HG03066 (cell line): ENCODE measurements at regions not wholly inside any gene's neighbourhood (a gene's known extent, or its start where the extent isn't known, plus 50 kb on each side); places are given as distances from the start of the nearest gene placed in this dataset.
A peak's percentile ranks its signal among the peaks of the same experiment; 100 is the strongest.
"Not testable (repeated sequence)": the region's sequence is repeated elsewhere in the genome, so short reads cannot be mapped to it uniquely, and the experiment has no call there.

Experiments used
- ATAC-seq: cut with Tn5 transposase; IDR thresholded peaks from one replicate; pipeline ENCODE4 v1.9.1; 2021; ENCODE audit warnings: low read depth; ENCODE audit not compliant: unreplicated experiment

DNA sequence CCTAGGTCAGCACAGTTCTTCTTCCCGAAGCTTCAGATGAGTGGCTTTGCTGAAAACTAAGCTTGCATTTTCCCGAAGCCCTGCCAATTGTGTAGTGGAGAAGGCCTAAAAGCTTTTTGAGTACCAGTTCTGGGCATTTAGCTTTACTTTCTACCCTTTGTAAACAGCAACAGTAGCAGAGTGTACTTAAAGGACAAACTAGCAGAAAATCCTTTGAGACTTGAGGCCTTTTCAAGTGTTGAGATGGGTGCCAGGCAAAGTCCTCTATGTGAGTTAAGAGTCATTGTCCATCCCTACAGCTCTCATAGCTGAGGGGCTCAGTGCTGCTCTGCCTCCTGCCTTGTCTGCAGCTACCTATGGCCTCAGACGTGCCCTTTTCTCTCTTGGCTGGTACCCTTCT is 368.2 kb downstream of the CCSER2 start:
- ATAC-seq = no peak

DNA sequence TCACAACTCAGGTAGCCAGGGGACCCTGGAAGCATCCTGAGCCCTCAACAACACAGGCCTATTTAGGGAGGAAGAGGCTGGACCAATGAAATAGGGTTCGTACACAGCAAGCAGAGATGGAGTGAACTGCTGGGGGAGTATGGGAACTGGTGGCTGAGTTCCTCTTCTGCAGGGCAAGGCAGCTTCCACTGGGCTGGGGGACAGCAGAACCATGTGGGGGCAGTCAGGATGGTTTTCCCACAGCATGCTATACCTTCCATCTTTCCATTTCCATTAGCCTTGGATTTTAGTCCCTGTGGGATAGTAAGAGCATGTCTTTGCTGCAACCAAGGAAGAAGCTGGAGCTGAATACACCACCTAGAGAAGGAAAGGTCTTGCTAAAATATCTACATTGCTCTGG is 370.6 kb downstream of the CCSER2 start:
- ATAC-seq = no peak

DNA sequence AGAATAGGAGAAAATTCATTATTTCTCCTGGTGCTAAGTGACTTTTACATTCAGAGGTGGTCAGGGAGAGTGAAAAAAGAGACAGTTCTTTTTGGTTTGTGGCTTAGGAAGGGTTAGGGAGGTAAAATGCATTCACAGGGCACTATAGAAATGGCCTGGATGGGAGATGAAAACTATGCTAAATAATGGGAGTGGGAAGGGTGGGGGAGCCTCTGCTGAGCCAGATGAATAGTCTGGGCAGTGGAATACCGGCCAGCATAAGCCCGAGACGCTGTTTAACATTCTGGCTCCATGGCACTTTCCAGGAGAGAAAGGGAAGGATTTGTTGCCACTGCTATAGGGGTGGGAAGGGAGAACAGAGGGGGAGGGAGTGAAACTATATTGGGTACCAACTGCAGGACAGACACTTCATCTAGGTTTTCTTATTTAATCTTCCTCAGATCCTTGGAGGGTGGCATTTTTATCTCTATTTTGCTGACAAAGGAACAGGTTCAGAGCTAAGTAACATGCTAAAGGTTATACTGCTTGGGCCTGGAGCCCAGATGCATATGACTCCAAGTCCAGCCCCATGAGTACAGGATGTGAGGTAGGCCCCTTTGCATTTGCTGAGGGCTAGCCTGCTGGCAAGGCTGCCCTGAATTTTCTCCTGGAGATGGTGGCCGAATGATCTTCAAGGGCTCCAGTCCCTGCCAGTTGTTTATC is 372.4 kb downstream of the CCSER2 start:
- no peak for ATAC-seq

DNA sequence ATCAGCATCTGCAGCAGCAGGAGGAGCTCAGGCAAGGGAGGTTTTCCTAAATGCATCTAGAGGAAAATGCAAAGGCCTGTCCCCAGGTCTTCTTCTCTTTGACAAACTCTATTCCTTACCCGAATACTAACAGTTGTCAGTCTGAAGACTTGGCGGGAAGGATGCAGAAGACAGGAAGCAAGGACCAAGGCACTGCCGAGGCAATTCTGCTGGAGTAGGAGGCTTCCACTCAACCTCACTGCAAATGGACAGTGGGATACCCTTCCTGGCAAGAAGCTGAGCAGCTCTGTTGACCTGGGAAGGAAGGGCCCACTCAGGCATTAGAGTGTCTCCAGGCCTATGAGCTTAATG is 373.0 kb downstream of the CCSER2 start:
- no peak for ATAC-seq

DNA sequence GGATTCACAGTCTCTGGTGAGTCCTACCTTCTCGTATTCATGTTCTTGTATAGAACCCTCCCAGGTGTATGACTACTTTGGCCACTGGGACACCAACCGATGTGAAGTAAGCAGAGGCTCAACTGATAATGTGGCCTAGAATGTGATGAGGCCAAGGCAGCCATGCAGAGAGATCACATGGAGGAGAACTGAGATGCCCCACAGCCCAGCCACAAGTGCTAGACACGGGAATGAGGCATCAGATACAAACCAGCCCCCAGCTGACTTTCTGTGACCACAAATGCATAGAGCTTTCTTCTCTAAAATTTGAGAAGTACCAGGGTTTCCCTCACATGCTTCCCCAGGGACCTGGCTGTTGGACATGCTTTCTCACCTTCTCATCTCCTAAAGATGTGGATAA is 375.7 kb downstream of the CCSER2 start:
- no peak for ATAC-seq

DNA sequence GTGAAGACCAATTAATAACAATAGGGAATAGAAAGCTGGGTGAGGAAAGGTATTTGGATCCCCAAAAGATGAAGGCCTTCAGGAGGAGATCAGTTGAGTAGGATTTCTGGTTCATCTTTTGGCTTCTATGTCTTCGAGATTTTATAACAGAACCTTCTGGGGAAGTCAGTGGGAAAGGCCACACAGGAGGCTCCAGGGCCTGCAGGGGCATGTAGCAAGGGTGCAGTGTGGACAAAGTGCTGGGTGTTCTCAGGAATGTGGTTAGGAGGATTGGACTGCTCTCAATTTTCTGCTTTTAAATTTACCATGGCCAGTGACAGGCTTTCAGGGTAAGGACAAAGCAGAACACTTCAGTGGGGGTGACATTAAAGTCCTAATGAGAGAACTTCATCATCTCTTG is 378.0 kb downstream of the CCSER2 start:
- ATAC-seq = no peak

DNA sequence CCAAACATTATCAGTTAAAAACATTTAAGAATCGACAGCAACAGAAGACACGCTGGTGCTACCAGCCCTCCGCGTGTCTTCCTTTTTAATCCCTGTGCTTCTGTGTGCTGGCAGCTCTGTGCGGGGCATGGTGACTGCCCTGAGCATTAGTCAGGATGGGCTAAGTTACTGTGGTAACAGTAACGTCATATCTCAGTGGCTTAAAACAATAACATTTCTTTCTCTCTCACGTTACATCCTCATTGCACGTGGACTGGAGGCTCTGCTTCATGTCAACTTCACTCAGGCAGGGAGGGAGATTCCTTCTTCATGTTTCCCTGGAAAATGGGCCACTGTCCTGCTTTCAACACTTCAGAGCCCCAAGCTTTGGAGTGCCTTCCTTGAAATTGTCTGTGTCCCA is 378.5 kb downstream of the CCSER2 start:
- ATAC-seq = no peak

DNA sequence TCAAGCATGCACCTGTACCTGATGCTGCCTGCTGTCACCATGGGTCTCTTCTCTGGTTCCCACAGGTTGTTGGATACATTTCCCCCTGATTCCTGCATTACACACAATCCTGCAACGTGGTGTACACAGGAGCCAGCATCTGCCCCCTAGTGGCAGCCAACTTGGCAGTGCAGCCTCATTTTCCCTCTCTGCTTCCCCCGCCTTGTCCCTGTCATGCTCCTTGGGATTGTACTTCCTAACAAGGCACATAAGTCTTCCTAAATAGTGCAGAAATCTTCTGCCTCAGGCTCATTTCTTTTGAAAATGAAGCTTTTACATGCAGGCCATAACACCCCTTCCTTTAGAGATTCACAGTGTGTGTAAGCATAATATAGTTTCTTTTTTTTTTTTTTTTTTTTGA is 387.5 kb downstream of the CCSER2 start:
- peak; percentile 65 for ATAC-seq

DNA sequence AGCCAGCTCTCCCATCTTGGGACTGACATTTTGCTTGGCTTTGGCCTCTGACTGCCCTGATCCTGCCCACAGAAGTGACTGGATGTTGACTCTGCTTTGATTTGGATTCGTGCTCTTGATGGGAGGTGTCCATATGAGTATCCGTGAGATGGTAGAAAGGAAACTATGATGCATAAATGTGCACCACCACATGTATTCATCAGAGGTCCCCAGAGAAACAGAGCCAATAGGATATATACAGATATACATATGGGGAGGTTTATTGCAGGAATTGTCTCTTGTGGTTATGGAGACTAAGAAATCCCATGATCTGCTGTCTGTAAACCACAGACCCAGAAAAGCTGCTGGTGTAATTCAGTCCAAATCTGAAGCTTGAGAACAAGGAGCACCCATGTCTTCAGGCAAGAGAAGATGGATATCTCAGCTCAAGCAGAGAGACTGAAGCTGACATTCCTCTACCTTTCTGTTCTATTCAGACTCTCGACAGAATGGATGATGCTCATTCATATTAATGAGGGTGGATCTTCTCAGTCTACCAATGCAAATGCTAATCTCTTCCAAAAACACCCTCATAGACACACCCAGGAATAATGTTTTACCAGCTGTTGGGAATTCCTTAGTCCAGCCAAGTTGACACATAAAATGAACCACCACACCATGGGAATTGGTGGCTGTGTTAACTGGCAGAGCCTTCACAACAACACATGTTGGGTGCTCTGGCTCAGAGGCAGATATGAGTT is 390.7 kb downstream of the CCSER2 start:
- no peak for ATAC-seq

DNA sequence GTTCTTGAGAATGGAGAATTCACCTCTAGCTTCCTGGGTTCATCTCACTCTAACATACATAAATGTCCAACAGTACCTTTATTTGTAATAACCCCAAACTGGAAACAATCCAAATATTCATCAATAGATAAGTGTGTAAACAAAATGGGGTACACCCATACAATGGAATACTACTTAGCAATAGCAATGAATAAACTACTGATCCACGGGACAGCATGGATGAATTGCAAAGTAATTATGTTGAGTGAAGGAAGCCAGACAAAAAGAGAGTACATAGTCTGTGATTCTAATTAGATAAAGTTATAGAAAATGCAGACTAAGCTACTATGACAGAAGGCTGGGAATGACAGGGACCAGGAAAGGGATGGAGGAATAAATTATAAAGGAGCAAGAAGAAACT is 391.3 kb downstream of the CCSER2 start:
- no peak for ATAC-seq

DNA sequence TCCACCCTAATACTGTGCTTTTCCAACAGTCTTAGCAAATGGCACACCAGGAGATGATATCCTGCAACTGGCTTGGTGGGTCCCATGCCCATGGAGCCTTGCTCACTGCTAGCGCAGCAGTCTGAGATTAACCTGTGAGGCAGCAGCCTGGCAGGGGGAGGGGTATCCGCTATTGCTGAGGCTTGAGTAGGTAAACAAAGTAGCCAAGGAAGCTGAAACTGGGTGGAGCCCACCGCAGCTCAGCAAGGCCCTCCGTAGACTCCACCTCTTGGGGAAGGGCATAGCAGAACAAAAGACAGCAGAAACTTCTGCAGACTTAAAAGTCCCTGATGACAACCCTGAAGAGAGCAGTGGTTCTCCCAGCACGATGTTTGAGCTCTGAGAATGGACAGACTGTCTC is 399.0 kb downstream of the CCSER2 start:
- no peak for ATAC-seq

DNA sequence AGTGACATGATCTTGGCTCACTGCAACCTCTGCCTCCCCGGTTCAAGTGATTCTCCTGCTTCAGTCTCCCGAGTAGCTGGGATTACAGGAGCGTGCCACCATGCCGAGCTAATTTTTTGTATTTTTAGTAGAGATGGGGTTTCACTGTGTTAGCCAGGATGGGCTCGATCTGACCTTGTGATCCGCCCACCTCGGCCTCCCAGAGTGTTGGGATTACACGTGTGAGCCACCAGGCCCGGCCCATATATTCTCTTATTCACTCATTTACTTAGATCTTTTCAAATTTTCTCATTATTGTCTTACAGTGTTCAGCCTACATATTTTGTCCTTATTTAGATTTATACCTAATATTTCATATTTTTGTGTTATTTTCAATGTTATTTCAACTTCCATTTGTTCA is 410.7 kb downstream of the CCSER2 start:
- ATAC-seq = not testable (repeated sequence)

DNA sequence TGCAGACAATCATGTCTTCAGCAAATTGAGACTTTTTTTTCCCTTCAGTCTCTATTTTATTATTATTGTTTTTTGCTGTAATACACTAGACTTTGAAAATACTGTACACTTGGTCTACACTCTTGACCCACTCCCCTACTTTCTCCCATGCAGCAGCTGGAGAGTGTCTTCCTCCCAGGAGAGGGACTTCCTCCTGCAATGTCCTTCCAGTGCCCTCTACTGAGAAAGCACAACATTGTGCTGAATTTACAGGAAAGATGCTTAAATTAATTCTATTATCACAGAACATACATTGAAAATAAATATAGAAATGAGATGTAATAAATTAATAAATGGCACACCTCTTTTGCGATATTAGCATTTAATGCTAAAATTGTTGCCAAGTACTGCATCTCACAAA is 411.3 kb downstream of the CCSER2 start:
- no peak for ATAC-seq

DNA sequence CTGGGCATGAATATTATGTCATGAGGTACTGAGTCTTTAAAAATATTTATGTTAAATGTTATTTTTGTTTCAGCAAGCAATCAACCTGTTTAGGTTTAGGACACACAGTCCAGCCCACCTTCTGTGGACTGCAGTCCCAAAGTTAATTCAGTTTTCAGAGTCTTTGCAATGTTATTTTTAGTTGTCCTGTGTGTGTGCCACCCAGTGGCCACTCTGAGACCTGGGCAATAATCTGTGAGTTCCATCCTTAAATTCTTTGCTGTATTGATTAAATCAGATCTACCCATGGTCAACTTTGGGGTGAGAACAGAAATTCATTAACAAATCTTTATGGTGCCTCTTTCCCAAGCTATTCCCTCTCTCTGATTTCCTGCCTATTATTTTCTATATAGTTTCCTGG is 415.1 kb downstream of the CCSER2 start:
- no peak for ATAC-seq

DNA sequence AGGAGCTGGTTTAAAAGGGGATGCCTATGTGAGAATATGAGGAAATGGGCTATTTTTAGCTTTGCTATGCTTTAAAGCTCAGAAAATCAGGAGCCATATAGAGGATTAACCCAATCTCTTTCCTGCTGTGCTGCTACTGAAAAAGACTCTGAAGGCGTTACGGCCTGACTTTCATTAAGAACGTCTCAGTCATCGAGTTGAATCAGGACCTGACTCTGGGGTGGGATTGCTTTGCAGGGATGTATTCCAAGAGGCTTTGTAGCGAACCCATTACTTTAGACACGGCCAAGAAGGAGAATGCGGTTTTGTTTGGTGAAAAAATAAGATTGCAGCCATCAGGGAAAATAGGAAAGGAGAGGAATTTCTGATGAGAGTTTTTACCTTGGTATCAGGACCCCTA is 426.9 kb downstream of the CCSER2 start:
- no peak for ATAC-seq

DNA sequence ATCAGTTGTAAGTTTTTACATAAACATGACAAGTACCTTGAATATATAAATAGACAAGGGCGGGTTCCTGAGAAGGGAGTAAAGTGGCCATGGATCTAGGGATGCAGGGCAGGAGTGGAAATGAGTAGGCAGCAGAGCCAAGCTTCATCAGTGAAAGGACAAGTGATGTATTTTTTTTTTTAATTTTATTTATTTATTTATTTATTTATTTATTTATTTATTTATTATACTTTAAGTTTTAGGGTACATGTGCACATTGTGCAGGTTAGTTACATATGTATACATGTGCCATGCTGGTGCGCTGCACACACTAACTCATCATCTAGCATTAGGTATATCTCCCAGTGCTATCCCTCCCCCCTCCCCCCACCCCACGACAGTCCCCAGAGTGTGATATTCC is 428.3 kb downstream of the CCSER2 start:
- ATAC-seq = not testable (repeated sequence)

DNA sequence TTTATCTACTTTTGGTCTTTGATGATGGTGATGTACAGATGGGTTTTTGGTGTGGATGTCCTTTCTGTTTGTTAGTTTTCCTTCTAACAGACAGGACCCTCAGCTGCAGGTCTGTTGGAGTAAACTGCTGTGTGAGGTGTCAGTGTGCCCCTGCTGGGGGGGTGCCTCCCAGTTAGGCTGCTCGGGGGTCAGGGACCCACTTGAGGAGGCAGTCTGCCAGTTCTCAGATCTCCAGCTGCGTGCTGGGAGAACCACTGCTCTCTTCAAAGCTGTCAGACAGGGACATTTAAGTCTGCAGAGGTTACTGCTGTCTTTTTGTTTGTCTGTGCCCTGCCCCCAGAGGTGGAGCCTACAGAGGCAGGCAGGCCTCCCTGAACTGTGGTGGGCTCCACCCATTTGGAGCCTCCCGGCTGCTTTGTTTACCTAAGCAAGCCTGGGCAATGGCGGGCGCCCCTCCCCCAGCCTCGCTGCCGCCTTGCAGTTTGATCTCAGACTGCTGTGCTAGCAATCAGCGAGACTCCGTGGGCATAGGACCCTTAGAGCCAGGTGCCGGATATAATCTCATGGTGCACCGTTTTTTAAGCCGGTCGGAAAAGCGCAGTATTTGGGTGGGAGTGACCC is 433.7 kb downstream of the CCSER2 start:
- not testable (repeated sequence) for ATAC-seq

DNA sequence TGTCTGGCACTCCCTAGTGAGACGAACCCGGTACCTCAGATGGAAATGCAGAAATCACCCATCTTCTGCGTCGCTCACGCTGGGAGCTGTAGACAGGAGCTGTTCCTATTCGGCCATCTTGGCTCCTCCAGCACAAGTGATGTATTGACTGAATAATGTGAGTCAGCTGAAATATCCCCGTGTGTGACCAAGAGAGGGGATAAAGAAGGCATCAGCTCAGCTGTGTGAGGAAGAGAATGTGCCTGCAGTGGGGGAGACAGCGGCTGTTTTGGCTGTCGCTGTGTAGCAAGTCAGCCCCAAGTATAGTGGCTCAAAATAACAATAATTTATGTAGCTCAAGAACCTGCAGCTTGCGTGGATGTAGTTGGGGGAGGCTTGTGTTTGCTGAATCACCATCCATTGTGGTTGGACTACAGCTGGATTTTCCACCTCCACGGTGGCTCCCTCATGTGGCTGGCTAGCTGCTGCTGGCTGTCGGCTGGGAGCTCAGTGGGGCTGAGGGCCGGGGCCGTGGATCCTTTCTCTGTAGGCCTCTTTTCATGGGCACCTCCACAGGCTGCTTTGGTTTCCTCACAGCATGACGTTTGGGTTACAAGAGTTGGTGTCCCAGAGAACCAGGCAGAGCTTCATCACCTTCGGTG is 434.5 kb downstream of the CCSER2 start:
- ATAC-seq = no peak

DNA sequence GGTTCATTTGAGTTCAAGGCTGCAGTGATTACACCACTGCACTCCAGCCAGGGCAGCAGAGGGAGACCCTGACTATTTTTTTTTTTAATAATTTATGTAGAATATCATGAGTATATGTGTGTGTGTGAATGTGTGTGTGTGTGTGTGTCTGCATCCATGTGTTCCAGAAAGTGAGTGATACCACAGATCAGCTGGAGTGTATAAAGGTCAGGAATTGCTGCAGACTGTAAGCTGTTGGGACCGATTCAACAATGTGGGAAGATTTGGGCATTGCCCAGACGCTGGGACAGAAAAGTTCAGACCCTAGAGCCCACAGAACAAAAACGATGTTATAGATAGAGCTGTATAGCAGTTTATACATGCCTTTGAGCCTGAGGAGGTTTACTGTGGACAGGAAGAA is 435.6 kb downstream of the CCSER2 start:
- ATAC-seq = no peak

DNA sequence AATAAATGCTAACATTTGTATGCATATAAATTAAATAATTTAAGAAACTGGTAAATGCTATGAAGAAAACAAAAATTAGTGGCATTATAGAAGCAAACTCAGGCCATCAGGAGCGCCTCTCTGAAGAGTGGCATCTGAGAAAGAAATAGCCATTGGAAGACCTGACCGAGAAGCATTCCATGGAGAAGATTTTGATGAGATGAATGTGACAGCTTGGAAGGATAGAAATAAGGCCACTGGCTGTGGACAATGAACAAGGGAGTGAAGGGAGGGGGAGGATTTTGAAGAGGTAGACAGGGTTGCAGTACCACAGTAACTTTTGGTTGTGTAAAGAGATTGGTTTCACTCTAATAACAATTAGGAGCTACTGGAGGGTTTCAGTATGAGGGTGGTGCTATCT is 436.7 kb downstream of the CCSER2 start:
- no peak for ATAC-seq

DNA sequence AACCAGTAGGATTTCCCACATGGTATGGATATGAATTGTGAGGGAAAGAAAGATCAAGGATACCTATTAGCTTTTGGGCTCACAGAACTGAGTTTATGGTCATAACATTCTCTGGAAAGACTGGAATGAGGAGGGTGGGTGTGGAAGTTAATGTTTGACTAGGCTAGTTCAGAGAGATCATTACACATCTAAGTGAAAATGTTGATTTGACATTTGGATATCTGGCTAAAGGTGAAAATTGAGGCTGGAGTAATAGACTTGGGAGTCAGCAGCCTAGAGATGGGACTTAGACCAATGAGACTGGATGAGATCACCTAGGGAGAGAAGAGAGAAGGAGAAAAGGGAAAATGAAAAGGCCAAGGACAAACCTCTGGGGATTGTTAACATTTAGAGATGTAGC is 437.3 kb downstream of the CCSER2 start:
- ATAC-seq = no peak

DNA sequence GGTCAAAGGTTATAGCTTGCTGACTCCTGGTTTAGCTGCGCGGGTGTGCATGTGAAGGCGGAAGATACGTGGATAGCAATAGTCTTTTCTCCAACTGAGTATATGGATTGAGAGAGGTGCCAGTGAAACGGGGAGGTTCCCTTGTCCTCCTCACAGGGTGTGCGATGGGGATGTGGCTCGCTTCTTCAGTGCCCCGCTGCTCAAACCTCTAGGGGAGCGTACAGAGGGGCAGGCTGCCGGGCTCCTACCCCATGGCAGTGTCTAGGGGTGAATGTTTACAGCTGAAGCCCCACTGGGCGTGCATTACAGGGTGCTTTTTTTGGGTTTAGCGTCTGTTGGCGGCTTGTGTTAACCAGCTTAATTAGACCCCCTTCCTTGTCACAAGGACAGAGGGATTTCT is 438.5 kb downstream of the CCSER2 start:
- no peak for ATAC-seq
